ENCODE measurements at regions not wholly inside any gene's neighbourhood (a gene's known extent, or its start where the extent isn't known, plus 50 kb on each side); places are given as distances from the start of the nearest gene placed in this dataset.

GRCh38 chr2:225190987-225191386, 148.7 kb upstream of the DOCK10 start:
- ChIA-PET CTCF (no interaction called here), POLR2A (no interaction called here)
- BruUV-seq (replicated peaks): no TSS peak
- no peak overlapping the region for H3K4me3 ChIP-seq (ENCODE audit: low read depth in 2 of 2, low read length in 2 of 2)
- intact Hi-C loops (cut with micrococcal nuclease; ENCODE audit: unreplicated experiment): no loop called here
- no peaks in the 10 kb centered on the region; the same call in 1 of the 2 replicates for H3K27me3 ChIP-seq (ENCODE audit: control insufficient read depth, insufficient read depth, low read length)
- in situ Hi-C loops (cut with HindIII; ENCODE audit: low pct_unique_long_range_greater_than_20kb, low sequenced_read_pairs): no loop called here
- no peak for DNase-seq (ENCODE audit: low read depth, low spot score)
- ATAC-seq: no peak
- no peak overlapping the region for H3K27ac ChIP-seq (ENCODE audit: low read length)
- no peaks in the 10 kb centered on the region for H3K9me3 ChIP-seq (ENCODE audit: control insufficient read depth, insufficient read depth, low read depth, low read length)
- no peak for TF ChIP-seq SIN3A (IDR thresholded peaks at IDR 0.05; ENCODE audit: borderline replicate concordance, insufficient read depth, low read depth, low read length)
- no peak for TF ChIP-seq CTCF (IDR thresholded peaks at IDR 0.05)
- no peak for TF ChIP-seq REST (IDR thresholded peaks at IDR 0.05; ENCODE audit: insufficient read depth in 1 of 2, low read depth in 2 of 2, low read length in 1 of 2)
- H3K36me3 ChIP-seq (ENCODE audit: control insufficient read depth, insufficient read depth, low read length): no peaks in the 10 kb centered on the region
- H3K4me1 ChIP-seq (ENCODE audit: control insufficient read depth, insufficient read depth, low read length): no peaks in the 10 kb centered on the region

- Histone ChIP-seq H3K27ac (ENCODE audit: low read length) (no peak overlapping the region), H3K36me3 (ENCODE audit: control insufficient read depth, insufficient read depth, low read length) (no peaks in the 10 kb centered on the region), H3K4me3 (ENCODE audit: low read depth in 2 of 2, low read length in 2 of 2) (no peak overlapping the region), H3K4me1 (ENCODE audit: control insufficient read depth, insufficient read depth, low read length) (no peaks in the 10 kb centered on the region), H3K9me3 (ENCODE audit: control insufficient read depth, insufficient read depth, low read depth, low read length) (no peaks in the 10 kb centered on the region), H3K27me3 (ENCODE audit: control insufficient read depth, insufficient read depth, low read length) (no peaks in the 10 kb centered on the region; the same call in 1 of the 2 replicates)
- ATAC-seq (no peak), DNase-seq (ENCODE audit: low read depth, low spot score) (no peak)
- ChIA-PET CTCF (no interaction called here), POLR2A (no interaction called here)
- in situ Hi-C loops (cut with HindIII; ENCODE audit: low pct_unique_long_range_greater_than_20kb, low sequenced_read_pairs) (no loop called here), intact Hi-C loops (cut with micrococcal nuclease; ENCODE audit: unreplicated experiment) (no loop called here)
- TF ChIP-seq SIN3A (IDR thresholded peaks at IDR 0.05; ENCODE audit: borderline replicate concordance, insufficient read depth, low read depth, low read length): no peak
- no peak for TF ChIP-seq REST (IDR thresholded peaks at IDR 0.05; ENCODE audit: insufficient read depth in 1 of 2, low read depth in 2 of 2, low read length in 1 of 2)
- no peak for TF ChIP-seq POLR2AphosphoS5 (IDR thresholded peaks at IDR 0.05; ENCODE audit: low read depth, low read length)
- no peak for TF ChIP-seq CTCF (IDR thresholded peaks at IDR 0.05)
- no peak for TF ChIP-seq TCF7L2 (IDR thresholded peaks at IDR 0.05; ENCODE audit: low read depth, low read length)
- no TSS peak for BruUV-seq (replicated peaks)
These were observed 142.7 kb upstream of the DOCK10 start for GRCh38 chr2:225184948-225185347.

Measured in Panc1 (cell line).